GM12878 (cell line): ENCODE measurements at regions not wholly inside any gene's neighbourhood (a gene's known extent, or its start where the extent isn't known, plus 50 kb on each side); places are given as distances from the start of the nearest gene placed in this dataset.
A peak's percentile ranks its signal among the peaks of the same experiment; 100 is the strongest.

ENCODE experiments used
- BCL11A ChIP-seq: IDR thresholded peaks from 2 replicates; pipeline ENCODE4 v1.6.1; 2011; ENCODE audit warnings: low read depth, low read length
- CBX5 ChIP-seq: sonication (generic); IDR thresholded peaks from 2 replicates; pipeline ENCODE4 v1.6.1; 2016; ENCODE audit warnings: low read depth, moderate library complexity, mild to moderate bottlenecking, inconsistent platforms
- ELK1 ChIP-seq: IDR thresholded peaks from 2 replicates; pipeline ENCODE4 v1.6.1; 2012; ENCODE audit warnings: low read depth, low read length, improper control_type of control experiment
- IKZF2 ChIP-seq, 2 experiments: fragments of 450-650 bp; IDR thresholded peaks; 2 replicates each; pipeline ENCODE4 v1.6.1; 2017; ENCODE audit warnings: mild to moderate bottlenecking in 2 of 2, moderate library complexity in 2 of 2
- MTA2 ChIP-seq: fragments of 450-650 bp; IDR thresholded peaks from 2 replicates; pipeline ENCODE4 v1.6.1; 2016; ENCODE audit warnings: low read depth, mild to moderate bottlenecking, moderate library complexity
- NFYB ChIP-seq: IDR thresholded peaks from 2 replicates; pipeline ENCODE4 v1.6.1; 2011; ENCODE audit warnings: low read depth, mild to moderate bottlenecking, low read length, improper control_type of control experiment, moderate library complexity; ENCODE audit not compliant: insufficient read depth
- RBBP5 ChIP-seq: fragments of 200-600 bp; sonication (generic); conservative IDR thresholded peaks from 2 replicates; pipeline ENCODE4 v1.6.1; 2016
- ZBTB11 ChIP-seq: fragments of 450-650 bp; formaldehyde crosslinking; IDR thresholded peaks from 2 replicates; pipeline ENCODE4 v1.5.0; 2022; ENCODE audit warnings: mild to moderate bottlenecking, missing genetic modification characterization
- TF ChIP-seq, protein P1 (sequence below): fragments of 450-650 bp; IDR thresholded peaks from 2 replicates; pipeline ENCODE4 v1.6.1; 2017; ENCODE audit warnings: borderline replicate concordance
- TF ChIP-seq, protein P2 (sequence below): IDR thresholded peaks from 2 replicates; pipeline ENCODE4 v1.6.1; 2012; ENCODE audit warnings: improper control_type of control experiment, low read depth, low read length; ENCODE audit not compliant: insufficient replicate concordance
- TF ChIP-seq, protein P3 (sequence below): fragments of 450-650 bp; IDR thresholded peaks from 2 replicates; pipeline ENCODE4 v1.6.1; 2016; ENCODE audit warnings: mild to moderate bottlenecking
- TF ChIP-seq, protein P4 (sequence below): IDR thresholded peaks from 2 replicates; pipeline ENCODE4 v1.6.1; 2011; ENCODE audit warnings: mild to moderate bottlenecking, low read depth, low read length, moderate library complexity; ENCODE audit not compliant: insufficient replicate concordance
- TF ChIP-seq, protein P5 (sequence below): IDR thresholded peaks from 2 replicates; pipeline ENCODE4 v1.6.1; 2012; ENCODE audit warnings: low read length, inconsistent platforms

- TF ChIP-seq, protein P1, sequence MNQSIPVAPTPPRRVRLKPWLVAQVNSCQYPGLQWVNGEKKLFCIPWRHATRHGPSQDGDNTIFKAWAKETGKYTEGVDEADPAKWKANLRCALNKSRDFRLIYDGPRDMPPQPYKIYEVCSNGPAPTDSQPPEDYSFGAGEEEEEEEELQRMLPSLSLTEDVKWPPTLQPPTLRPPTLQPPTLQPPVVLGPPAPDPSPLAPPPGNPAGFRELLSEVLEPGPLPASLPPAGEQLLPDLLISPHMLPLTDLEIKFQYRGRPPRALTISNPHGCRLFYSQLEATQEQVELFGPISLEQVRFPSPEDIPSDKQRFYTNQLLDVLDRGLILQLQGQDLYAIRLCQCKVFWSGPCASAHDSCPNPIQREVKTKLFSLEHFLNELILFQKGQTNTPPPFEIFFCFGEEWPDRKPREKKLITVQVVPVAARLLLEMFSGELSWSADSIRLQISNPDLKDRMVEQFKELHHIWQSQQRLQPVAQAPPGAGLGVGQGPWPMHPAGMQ, result no peak
- TF ChIP-seq IKZF2 (IDR thresholded peaks at IDR 0.05), result peak; percentile 45; a peak in 3 of 4 replicates
- TF ChIP-seq NFYB, result no peak
- TF ChIP-seq MTA2, result peak; percentile 64
- TF ChIP-seq RBBP5, result no peak
- TF ChIP-seq ZBTB11, result no peak
- TF ChIP-seq ELK1, result no peak
- peak; percentile 76; the same call in 1 of the 2 replicates for TF ChIP-seq BCL11A
- TF ChIP-seq, protein P2, sequence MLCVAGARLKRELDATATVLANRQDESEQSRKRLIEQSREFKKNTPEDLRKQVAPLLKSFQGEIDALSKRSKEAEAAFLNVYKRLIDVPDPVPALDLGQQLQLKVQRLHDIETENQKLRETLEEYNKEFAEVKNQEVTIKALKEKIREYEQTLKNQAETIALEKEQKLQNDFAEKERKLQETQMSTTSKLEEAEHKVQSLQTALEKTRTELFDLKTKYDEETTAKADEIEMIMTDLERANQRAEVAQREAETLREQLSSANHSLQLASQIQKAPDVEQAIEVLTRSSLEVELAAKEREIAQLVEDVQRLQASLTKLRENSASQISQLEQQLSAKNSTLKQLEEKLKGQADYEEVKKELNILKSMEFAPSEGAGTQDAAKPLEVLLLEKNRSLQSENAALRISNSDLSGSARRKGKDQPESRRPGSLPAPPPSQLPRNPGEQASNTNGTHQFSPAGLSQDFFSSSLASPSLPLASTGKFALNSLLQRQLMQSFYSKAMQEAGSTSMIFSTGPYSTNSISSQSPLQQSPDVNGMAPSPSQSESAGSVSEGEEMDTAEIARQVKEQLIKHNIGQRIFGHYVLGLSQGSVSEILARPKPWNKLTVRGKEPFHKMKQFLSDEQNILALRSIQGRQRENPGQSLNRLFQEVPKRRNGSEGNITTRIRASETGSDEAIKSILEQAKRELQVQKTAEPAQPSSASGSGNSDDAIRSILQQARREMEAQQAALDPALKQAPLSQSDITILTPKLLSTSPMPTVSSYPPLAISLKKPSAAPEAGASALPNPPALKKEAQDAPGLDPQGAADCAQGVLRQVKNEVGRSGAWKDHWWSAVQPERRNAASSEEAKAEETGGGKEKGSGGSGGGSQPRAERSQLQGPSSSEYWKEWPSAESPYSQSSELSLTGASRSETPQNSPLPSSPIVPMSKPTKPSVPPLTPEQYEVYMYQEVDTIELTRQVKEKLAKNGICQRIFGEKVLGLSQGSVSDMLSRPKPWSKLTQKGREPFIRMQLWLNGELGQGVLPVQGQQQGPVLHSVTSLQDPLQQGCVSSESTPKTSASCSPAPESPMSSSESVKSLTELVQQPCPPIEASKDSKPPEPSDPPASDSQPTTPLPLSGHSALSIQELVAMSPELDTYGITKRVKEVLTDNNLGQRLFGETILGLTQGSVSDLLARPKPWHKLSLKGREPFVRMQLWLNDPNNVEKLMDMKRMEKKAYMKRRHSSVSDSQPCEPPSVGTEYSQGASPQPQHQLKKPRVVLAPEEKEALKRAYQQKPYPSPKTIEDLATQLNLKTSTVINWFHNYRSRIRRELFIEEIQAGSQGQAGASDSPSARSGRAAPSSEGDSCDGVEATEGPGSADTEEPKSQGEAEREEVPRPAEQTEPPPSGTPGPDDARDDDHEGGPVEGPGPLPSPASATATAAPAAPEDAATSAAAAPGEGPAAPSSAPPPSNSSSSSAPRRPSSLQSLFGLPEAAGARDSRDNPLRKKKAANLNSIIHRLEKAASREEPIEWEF, result peak; percentile 24
- peak; percentile 23; the same call in 1 of the 2 replicates for TF ChIP-seq CBX5
- TF ChIP-seq, protein P3, sequence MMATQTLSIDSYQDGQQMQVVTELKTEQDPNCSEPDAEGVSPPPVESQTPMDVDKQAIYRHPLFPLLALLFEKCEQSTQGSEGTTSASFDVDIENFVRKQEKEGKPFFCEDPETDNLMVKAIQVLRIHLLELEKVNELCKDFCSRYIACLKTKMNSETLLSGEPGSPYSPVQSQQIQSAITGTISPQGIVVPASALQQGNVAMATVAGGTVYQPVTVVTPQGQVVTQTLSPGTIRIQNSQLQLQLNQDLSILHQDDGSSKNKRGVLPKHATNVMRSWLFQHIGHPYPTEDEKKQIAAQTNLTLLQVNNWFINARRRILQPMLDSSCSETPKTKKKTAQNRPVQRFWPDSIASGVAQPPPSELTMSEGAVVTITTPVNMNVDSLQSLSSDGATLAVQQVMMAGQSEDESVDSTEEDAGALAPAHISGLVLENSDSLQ, result peak; percentile 14; the same call in 1 of the 2 replicates
- TF ChIP-seq, protein P4, sequence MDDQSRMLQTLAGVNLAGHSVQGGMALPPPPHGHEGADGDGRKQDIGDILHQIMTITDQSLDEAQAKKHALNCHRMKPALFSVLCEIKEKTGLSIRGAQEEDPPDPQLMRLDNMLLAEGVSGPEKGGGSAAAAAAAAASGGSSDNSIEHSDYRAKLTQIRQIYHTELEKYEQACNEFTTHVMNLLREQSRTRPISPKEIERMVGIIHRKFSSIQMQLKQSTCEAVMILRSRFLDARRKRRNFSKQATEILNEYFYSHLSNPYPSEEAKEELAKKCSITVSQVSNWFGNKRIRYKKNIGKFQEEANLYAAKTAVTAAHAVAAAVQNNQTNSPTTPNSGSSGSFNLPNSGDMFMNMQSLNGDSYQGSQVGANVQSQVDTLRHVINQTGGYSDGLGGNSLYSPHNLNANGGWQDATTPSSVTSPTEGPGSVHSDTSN, result no peak
- TF ChIP-seq, protein P5, sequence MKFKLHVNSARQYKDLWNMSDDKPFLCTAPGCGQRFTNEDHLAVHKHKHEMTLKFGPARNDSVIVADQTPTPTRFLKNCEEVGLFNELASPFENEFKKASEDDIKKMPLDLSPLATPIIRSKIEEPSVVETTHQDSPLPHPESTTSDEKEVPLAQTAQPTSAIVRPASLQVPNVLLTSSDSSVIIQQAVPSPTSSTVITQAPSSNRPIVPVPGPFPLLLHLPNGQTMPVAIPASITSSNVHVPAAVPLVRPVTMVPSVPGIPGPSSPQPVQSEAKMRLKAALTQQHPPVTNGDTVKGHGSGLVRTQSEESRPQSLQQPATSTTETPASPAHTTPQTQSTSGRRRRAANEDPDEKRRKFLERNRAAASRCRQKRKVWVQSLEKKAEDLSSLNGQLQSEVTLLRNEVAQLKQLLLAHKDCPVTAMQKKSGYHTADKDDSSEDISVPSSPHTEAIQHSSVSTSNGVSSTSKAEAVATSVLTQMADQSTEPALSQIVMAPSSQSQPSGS, result peak; percentile 78
Observed at GRCh38 chr6:166830185-166830890, 126.0 kb downstream of the RNASET2 start (continued).
